Stimulated activated CD4-positive, alpha-beta T cell treated with anti-CD3 and anti-CD28 coated beads, Interleukin-1b, Interleukin-23, amount 100 ng/mL, for 4 hours (primary cell): ENCODE measurements at regions not wholly inside any gene's neighbourhood (a gene's known extent, or its start where the extent isn't known, plus 50 kb on each side); places are given as distances from the start of the nearest gene placed in this dataset.
"Not testable (repeated sequence)": the region's sequence is repeated elsewhere in the genome, so short reads cannot be mapped to it uniquely, and the experiment has no call there.

ENCODE experiments used
- DNase-seq, 2 donors: peaks; one replicate each; pipeline ENCODE4 v3.0.0-alpha.2; 2020; ENCODE audit warnings: low read depth in 2 of 2

DNA sequence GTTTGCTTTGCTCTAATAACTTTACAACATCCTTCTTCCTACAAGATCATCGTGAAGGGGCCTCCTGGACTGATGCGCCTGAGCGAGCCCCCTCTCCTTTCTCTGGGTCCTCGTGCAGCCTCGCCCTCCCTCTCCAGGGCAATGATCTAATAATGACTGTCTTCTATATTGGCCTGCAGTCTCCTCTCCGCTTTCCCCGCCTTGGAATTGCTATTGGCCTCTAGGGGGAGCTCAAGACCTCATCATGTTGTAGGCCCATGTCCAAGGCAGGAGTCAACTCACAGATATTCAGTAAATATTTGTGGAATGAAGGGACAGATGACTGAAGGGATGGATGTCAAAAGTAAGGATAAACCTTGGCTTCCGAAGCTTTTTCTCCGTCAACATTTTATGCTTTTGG, 1180.3 kb downstream of the TYW1 start:
- no peak for DNase-seq

DNA sequence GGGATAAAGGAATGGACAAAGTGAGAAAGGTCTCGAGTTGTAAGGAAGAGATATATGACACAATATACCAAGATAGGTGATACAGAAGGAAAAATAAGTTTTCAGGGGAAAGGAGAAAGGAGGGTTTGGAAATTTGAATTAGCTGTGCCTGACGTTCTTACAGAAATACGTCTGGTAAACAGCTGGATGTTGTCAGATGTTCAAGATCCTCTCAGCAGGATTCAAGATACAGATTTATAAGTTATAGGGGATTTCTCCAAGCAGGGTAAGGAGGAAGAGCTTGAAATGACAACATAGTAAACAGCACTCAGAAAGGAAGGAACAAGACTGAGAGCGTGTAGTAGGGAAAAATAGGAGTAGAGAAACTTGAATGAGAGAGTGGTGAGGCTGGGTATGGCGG, 1184.1 kb downstream of the TYW1 start:
- no peak for DNase-seq

DNA sequence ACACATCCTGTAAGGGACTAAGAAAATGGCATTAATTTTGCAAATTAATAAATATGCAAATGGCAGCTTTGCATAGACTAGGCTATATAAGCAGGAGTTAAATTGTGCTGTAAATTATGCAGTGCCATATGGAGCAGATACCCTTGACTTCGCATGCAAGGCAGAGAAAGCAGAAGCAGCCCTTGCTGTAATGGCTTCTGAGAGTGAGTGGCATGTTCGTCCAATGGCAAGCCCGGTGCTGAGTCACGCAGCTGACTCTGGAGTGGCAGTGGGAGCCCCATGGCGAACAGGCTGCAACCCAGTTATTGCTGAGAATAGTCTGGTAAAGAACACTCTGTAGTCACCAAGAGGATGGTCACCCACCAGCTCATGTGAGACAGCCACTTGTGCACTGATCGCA, 1186.5 kb downstream of the TYW1 start:
- no peak for DNase-seq

DNA sequence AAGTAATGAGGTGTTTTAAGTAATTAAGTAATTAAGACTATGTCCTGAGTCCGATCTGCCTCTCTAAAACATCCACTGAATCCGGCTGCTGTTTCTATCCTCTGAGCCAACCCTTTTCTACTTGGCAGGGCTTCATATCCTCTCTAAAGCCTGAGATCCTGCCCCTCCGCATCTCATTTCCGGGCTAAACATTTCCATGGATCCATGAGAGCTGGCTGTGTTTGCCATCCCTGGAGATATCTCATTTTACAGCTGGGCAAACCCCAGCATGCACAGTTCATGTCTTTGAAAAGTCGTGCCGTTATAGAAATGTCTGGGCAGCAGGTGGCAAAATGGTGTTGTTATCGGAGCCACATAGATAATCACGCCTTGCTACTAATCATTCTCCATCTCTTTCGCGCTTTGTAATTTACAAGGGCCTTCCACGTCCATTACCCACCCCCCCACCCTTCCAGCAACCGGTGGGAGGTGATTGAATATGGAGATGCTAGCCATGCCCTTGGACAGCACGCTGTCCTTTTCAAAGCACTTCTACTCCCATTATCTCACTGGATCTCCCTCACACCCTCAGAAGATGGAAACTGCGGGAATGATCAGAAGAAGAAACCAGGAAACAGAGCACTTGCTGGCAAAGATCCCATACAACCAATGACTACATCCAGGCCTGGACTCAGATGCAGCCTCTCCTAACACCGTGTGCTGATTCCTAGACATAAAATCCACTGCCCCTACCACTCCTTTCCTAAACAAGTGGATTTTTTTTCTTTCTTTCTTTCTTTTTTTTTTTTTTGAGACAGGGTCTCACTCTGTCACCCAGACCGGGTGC, 1189.2 kb downstream of the TYW1 start:
- DNase-seq = no peak

DNA sequence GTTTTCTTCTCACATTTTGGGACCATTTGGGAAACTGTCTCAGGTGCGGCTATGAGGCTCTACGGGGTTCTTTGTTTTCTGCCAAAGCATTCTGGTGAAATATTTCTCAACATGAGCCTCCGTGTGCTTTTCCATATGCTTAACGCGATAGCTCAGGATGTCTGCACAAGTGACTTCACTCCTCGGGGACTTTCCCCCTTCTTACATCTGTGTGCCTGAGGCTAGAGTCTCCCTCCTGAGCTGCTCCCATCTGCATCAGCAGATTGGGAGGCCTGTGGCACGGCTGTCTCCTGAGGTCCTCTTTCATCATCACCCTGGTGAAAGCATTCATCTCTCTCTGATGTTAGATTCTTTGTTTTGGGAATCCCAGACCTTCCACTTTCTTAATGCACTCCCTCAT, 1190.9 kb downstream of the TYW1 start:
- DNase-seq = no peak

DNA sequence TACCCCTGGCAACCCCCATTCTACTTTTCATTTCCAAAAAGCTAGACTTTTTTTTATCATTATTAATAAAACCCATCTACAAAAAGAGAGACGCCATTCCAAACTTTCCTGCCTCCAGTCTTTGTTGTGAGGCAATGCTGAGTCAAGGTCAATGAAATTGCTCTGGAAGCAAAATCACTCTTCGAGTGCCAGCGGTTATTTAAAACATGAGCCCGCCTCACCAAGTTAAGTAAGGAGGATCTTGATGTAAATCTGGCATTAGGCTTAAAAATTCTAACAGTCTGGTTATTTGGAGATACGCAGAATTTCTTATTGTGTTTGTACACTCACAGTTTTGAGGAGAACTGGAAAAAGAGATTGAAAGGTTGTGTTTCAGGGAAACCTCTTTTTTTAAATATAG, 1196.3 kb downstream of the TYW1 start:
- no peak for DNase-seq

DNA sequence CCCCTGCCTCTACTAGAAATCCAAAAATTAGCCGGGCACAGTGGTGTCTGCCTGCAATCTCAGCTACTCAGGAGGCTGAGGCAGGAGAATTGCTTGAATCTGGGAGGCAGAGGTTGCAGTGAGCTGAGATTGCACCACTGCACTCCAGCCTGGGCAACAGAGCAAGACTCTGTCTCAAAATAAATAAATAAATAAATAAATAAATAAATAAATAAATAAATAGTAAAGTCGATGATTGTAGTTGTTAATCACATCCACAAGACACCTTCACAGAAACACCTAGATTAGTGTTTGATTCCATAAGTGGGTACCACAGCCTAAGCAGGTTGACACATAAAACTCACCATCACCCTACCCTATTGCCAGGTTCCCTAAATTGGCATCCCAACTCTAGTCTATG, 1199.0 kb downstream of the TYW1 start:
- DNase-seq = not testable (repeated sequence)

DNA sequence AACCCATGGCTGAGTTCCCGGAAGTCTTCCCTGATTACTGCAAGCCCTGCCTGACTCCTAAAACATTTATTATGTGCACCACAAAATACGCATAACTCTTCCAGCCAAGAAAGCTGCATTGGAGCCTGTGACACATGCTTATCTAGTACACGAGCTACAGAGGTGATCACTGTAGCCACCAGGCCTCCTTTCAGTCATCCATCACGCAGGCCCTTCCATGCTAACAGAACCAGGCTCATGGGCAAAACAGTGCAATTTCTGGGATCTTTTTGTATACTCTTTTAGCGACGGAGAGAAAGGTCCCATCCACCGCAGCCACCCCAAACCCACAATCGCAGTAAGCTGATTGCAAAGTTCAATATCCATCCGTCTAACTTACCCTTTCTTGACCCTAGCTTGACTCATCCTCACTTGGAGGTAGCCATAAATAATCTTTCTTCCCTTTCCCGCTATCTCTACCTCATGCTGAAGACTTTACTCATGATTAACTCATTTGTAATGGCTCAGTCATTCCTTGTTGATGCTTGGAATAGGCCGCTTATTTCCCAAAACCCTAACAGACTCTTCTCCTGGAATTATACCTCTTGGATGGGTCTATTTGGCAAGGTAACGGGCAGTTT, 1203.5 kb downstream of the TYW1 start:
- DNase-seq = no peak

DNA sequence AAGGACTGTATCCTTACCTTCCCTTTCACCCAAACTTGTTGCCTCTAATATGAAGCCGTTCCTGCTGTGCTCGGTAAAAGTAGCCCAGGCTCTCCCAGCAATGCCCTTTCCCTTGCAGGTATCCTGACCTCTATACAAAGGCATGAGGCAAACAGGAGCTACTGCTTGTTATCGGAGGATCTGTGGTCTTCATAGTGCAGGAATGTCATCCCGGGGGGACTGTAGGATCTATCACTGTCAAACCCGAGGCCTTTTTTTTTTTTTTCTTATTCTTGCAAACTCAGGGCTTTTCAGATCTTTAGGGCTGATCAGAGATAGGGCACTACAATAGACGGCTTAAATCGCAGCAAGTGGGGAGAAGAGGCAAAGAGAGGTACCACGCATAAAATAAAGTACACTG, 1206.6 kb downstream of the TYW1 start:
- no peak for DNase-seq

DNA sequence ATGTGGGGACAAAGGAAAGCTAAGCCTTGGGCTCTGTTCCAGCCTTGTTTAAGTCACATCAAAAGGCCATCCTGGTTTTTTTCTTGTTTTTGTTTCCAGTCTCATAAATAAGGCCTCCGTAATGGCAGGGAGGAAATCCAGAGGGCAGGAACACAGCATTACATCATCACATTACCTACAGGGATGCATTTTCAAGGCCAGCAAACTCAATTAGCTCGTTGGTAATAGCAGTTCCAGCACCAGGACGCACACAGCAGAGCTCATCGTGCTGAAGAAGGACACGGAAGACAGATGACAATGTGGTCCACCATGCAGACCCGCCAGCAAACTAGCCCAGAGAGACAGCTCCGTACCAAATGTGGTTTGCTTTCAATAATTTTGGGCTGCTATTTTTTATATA, 1209.2 kb downstream of the TYW1 start:
- no peak for DNase-seq

DNA sequence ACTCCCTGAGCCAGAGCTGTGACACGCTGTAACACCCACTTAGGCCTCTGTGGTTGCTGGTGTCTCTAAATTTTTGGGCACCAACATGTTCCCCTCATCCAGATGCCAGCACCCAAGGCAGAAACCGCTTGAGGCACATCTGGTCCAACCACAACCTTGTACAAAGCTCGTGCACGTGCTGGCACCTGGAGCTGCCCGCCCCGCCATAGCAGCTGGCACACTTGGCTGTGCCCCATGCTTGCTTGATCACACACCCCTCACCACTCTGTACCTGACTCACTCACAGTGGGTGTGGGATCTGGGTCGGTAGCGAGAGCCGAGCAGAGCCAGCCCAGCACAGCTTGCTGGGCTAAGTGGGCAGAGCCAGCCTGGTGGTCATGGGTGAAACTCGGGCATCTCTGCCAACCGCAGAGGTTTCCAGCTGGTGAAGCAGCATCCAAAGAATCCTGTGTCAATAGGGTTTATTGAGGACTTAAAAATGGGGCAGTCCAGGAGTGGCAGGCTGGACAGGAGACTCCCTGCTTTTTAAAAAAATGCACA, 1210.4 kb downstream of the TYW1 start:
- DNase-seq = no peak

DNA sequence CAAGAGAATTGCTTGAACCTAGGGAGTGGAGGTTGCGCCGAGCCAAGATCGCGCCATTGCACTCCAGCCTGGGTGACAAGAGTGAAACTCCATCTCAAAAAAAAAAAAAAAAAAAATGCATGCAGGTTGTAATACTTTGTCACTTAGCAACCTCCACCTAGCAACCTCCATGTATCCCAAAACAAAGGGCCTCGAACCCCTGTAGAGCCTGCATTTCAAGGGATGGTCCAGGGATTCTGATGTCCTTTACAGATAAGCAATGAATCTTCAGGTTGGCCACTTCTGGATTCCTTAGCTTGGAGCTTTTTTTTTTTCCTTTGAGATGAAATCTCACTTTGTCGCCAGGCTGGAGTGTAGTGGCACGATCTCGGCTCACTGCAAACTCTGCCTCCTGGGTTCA, 1211.0 kb downstream of the TYW1 start:
- no peak for DNase-seq

DNA sequence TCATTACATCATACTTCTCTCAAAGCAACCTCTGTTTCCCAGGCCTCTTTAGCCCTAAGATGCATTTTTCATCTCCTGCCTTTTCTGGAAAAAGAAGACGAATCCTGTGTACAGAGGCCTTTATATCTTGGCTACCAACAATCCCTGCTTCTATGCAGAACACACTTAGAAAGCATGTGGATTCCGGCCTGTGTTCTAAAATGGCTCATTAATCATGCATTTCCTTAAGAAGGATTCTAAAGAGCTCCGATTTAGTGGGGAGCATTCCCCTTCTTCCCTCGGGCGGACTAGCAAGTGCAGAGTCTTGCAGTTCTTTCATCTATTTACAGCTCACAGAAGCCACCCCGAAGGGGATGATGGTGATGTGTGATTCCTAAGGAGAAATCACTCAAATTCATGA, 1212.9 kb downstream of the TYW1 start:
- no peak for DNase-seq

DNA sequence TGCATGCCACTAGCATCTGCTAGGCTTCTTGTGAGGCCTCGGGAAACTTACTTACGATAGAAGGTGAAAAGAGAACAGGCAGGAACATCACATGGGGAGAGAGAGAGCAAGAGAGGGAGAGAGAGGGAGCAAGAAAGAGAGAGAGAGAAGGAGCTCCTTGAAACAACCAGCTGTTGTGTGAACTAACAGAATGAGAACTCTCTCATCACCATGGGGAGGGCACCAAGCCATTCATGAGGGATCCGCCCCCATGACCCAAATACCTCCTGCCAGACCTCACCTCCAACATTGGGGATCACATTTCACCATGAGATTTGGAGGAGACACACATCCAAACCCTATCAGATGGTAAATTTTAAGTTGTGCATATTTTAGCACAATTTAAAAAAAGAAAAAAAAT, 1217.2 kb downstream of the TYW1 start:
- no peak for DNase-seq

DNA sequence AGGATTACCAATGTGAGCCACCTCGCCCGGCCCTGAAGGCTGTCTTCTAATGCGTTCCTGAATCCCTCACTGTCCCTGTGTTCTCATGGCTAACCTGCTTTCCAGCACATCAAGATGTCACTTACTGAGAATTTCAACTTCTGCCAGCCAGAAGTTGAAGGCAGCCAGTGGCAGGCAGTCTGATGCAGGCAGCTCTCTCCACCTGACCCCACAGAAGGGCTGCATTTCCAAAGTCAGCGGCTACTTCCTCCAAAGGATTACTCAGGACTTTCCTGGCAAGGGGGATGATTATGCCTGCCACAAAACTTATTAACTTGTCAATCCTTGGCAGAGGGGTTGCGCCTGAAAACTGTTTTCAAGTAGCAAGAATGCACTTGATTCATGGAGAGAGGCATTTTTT, 1219.4 kb downstream of the TYW1 start:
- DNase-seq = no peak

DNA sequence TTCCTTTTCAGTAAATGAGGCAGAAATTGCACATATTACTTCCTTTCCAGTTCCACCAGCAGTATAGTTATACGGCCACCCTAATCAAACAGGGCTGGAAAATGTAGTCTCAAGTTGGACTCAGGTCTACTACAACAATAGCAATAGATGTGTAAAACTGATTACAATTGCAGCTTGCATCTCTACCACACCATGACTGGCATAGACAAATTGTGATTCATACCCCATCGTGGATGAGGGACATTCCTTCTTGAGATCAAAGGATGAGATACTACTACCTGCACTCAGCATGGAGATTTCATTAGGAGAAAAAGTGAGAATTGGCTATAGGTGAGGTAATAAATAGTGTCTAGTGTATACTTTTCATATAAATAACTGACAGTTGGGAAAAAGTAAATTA, 1220.8 kb downstream of the TYW1 start:
- no peak for DNase-seq

DNA sequence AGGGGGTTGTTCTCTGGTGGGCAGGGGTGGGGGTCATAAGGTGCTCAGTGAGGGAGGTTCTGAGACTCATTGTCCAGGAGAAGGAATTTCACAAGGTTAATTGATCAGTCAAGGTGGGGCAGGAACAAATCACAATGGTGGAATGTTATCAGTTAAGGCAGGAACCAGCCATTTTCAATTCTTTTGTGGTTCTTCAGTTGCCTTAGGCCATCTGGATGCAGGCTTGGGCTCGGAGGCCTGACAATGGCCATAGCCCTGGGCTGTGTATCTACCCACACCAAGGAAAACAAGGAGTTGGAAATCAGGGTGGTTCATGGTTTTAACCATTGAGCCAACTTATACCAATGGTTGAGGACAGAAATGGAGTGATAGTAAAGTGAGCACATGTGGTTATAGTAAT, 1221.8 kb downstream of the TYW1 start:
- DNase-seq = no peak

DNA sequence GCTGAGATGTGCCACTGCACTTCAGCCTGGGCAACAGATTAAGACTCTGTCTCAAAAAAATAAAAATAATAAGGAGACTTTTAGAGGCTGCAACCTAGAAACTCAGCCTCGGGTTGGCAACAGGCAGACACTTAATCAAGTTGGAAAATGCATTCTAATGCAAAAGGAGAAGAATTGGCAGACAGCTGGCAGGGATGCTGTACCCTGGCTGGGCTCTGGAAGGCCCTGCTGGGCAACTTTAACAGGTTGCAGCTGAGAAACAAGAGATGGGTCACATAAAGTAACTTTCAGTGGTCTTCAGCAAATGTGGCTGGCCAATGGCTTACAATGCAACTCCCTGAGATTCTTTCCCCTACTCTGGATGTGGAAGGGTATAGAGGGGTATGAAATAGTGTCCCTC, 1225.7 kb downstream of the TYW1 start:
- no peak for DNase-seq

DNA sequence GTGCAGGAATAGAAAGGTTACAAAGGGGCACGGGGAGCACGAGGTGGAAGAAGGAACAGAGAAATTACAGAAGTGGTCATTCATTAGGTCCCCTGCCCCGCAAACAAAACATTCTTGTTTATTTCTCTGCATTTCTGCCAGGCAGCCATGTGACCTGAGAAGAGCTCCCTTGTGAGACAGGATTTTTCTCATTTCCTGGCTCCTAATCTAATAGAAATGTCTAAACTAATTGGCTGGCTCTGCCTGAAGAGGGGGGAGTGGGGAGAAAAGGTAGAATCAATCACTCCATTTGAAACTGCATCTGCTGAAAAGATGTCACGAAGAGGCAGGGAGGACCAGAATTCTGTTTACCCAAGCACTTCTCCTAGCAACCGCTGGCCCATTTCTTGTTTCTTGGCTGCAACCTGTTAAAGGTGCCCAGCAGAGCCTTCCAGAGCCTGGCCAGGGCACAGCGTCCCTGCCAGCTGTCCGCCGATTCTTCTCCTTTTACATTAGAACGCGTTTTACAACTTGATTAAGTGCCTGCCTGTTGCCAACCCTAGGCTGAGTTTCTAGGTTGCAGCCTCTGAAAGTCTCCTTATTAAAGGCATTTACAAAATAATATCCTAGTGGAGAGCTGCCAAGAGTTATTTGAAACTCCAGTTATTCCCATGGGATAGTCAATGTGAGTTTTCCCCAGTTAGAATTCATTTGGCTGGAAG, 1227.6 kb downstream of the TYW1 start:
- DNase-seq = no peak

DNA sequence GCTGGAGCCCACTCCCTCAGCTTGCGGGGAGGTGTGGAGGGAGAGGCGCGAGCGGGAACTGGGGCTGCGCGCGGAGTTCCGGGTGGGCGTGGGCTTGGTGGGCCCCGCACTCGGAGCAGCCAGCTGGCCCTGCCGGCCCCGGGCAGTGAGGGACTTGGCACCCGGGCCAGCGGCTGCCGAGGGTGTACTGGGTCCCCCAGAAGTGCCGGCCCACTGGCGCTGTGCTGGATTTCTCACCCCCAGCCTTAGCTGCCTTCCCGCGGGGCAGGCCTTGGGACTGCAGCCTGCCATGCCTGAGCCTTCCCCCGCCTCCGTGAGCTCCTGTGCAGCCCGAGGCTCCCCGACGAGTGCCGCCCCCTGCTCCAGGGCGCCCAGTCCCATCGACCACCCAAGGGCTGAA, 1234.4 kb downstream of the TYW1 start:
- DNase-seq = not testable (repeated sequence)

DNA sequence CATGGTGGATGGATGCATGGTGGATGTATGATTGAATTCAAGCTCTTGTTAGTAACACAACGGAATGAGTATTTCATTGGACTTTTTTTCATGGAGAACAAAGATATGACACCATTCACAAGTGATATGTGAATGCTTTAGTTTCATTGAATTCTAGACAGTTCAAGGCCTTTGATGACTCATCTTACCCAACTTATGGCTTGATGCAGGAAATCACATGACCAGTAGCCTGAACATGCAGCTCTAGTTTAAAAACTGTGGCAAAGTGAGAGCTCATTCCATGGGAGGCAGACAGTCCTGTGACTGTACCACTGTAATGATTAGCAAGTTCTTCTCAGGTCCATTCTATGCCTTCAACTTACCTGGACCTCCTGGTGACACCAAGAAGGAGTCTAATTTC, 1239.3 kb downstream of the TYW1 start:
- DNase-seq = no peak

DNA sequence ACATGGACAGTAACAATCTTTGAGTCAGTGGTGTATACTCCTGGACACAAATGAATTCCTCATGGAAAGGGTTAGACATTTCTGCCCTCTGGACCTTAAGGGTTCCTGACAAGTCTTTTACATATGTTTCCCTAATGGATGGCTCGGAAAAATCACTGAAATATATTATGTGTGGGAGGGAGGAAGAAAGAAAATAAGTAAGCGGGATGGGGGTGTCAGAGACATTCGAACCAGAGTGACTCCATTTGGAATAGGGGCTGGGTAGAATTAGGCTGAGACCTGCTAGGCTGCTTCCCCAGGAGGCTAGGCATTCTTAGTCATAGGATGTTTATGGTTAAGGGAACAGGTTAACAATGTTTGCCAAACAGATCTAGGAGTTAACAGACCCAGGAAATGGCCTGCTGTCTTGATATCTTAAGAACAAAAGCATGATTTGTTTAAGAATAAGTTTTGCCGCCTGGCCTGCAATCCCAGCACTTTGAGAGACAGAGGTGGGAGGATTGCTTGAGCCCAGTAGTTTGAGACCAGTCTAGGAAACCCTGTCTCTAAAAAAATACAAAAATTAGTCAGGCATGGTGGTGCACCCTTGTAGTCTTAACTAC, 1241.7 kb downstream of the TYW1 start:
- DNase-seq = no peak
